ENCODE measurements at regions not wholly inside any gene's neighbourhood (a gene's known extent, or its start where the extent isn't known, plus 50 kb on each side); places are given as distances from the start of the nearest gene placed in this dataset.
A peak's percentile ranks its signal among the peaks of the same experiment; 100 is the strongest.

GRCh38 chr4:81732980-81733379 lies 261.3 kb upstream of the RASGEF1B start:
- Histone ChIP-seq H3K27me3 (no peaks in the 10 kb centered on the region), H3K27ac (no peak overlapping the region), H3K4me1 (no peaks in the 10 kb centered on the region), H3K4me3 (no peak overlapping the region), H3K9me3 (no peaks in the 10 kb centered on the region), H3K36me3 (no peaks in the 10 kb centered on the region)
- no peak for DNase-seq
- TF ChIP-seq POLR2A (IDR thresholded peaks at IDR 0.05) (no peak), CTCF (IDR thresholded peaks at IDR 0.05) (no peak)
- 67 to 86% methylated on average over 1 of the region's 1 CpG for WGBS, 2 donors
- intact Hi-C loops (cut with DNase I) = no loop called here

GRCh38 chr4:81724925-81725329 lies 253.2 kb upstream of the RASGEF1B start:
- Histone ChIP-seq H3K36me3 (no peaks in the 10 kb centered on the region), H3K27me3 (peaks cover 0 to 3% (median 0%) of the 10 kb centered on the region in 4 donors), H3K27ac (peak overlapping the region in 2 of 4 donors; percentile 42 to 64), H3K4me1 (peaks cover 0 to 40% (median 14%) of the 10 kb centered on the region in 3 donors), H3K9me3 (no peaks in the 10 kb centered on the region), H3K4me3 (no peak overlapping the region)
- intact Hi-C loops (cut with DNase I) = no loop called here
- no peak for DNase-seq
- WGBS, 2 donors = 40 to 43% methylated on average over 2 of the region's 2 CpGs
- TF ChIP-seq POLR2A (IDR thresholded peaks at IDR 0.05) = no peak
- TF ChIP-seq CTCF (IDR thresholded peaks at IDR 0.05) = no peak

- no peak for DNase-seq
- WGBS, 2 donors = 44 to 54% methylated on average over 3 of the region's 3 CpGs
- no peak overlapping the region for H3K4me3 ChIP-seq
- peaks cover 0 to 40% (median 14%) of the 10 kb centered on the region in 3 donors for H3K4me1 ChIP-seq
- H3K27me3 ChIP-seq = peaks cover 0 to 3% (median 0%) of the 10 kb centered on the region in 4 donors
- H3K27ac ChIP-seq = peak overlapping the region in 2 of 4 donors; percentile 42 to 64
- H3K36me3 ChIP-seq = no peaks in the 10 kb centered on the region
- H3K9me3 ChIP-seq = no peaks in the 10 kb centered on the region
- intact Hi-C loops (cut with DNase I) = no loop called here
- TF ChIP-seq POLR2A (IDR thresholded peaks at IDR 0.05) (no peak), CTCF (IDR thresholded peaks at IDR 0.05) (no peak)
These were observed 252.3 kb upstream of the RASGEF1B start for GRCh38 chr4:81723927-81724587.

- no peak overlapping the region for H3K4me3 ChIP-seq
- TF ChIP-seq POLR2A (IDR thresholded peaks at IDR 0.05) = no peak
- H3K27ac ChIP-seq = peak overlapping the region in 1 of 4 donors; percentile 11
- H3K4me1 ChIP-seq = peaks cover 0 to 40% (median 14%) of the 10 kb centered on the region in 3 donors
- H3K9me3 ChIP-seq = no peaks in the 10 kb centered on the region
- H3K27me3 ChIP-seq = peaks cover 0 to 3% (median 0%) of the 10 kb centered on the region in 4 donors
- no peak for DNase-seq
- no peaks in the 10 kb centered on the region for H3K36me3 ChIP-seq
- intact Hi-C loops (cut with DNase I) = no loop called here
- 53 to 67% methylated on average over 3 of the region's 3 CpGs for WGBS, 2 donors
These were observed 251.5 kb upstream of the RASGEF1B start for GRCh38 chr4:81723019-81723884.

- H3K27me3 ChIP-seq = peaks cover 0 to 3% (median 0%) of the 10 kb centered on the region in 4 donors
- H3K9me3 ChIP-seq = no peaks in the 10 kb centered on the region
- H3K36me3 ChIP-seq = no peaks in the 10 kb centered on the region
- DNase-seq = no peak
- TF ChIP-seq POLR2A (IDR thresholded peaks at IDR 0.05) = no peak
- TF ChIP-seq CTCF (IDR thresholded peaks at IDR 0.05) = no peak
- H3K4me3 ChIP-seq = no peak overlapping the region
- H3K4me1 ChIP-seq = peaks cover 0 to 40% (median 14%) of the 10 kb centered on the region in 3 donors
- WGBS, 2 donors = 19 to 35% methylated on average over 4 to 6 of the region's 9 CpGs
- H3K27ac ChIP-seq = peak overlapping the region in 1 of 4 donors; percentile 11
- intact Hi-C loops (cut with DNase I) = no loop called here
These were observed 250.7 kb upstream of the RASGEF1B start for GRCh38 chr4:81722290-81722851.

Data from esophagus squamous epithelium (tissue), 5 donors.